ENCODE measurements at regions not wholly inside any gene's neighbourhood (a gene's known extent, or its start where the extent isn't known, plus 50 kb on each side); places are given as distances from the start of the nearest gene placed in this dataset.
"Not testable (repeated sequence)": the region's sequence is repeated elsewhere in the genome, so short reads cannot be mapped to it uniquely, and the experiment has no call there.

DNA sequence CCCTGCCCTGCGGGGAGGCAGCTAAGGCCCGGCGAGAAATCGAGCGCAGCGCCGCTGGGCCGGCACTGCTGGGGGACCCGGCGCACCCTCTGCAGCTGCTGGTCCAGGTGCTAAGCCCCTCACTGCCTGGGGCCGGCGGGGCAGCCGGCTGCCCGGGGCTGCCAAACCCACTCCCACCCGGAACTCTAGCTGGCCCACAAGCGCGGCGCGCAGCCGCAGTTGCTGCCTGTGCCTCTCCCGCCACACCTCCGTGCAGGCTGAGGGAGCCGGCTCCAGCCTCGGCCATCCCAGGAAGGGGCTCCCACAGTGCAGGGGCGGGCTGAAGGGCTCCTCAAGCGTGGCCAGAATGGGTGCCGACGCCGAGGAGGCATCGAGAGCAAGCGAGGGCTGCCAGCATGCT, 249.9 kb downstream of the FGF9 start:
- H3K9me3 ChIP-seq (replicated peaks); DNase-seq (ENCODE audit: low read depth in 1 of 2, low spot score in 2 of 2); H3K4me3 ChIP-seq; H3K27me3 ChIP-seq (replicated peaks); H3K27ac ChIP-seq; H3K36me3 ChIP-seq: not testable (repeated sequence)
- H3K4me1 ChIP-seq (replicated peaks), result peaks cover 22% of the 10 kb centered on the region

GRCh38 chr13:21924958-21925357, 254.1 kb downstream of the FGF9 start:
- Histone ChIP-seq H3K9me3 (replicated peaks) (no peaks in the 10 kb centered on the region), H3K36me3 (no peaks in the 10 kb centered on the region), H3K4me1 (replicated peaks) (peaks cover 12% of the 10 kb centered on the region; the same call in 1 of the 2 replicates), H3K4me3 (no peak overlapping the region), H3K27me3 (replicated peaks) (no peaks in the 10 kb centered on the region), H3K27ac (no peak overlapping the region)
- DNase-seq (ENCODE audit: low read depth in 1 of 2, low spot score in 2 of 2), result no peak

- Histone ChIP-seq H3K4me1 (replicated peaks) (peaks cover 12% of the 10 kb centered on the region; the same call in 1 of the 2 replicates), H3K27ac (no peak overlapping the region), H3K27me3 (replicated peaks) (no peaks in the 10 kb centered on the region), H3K9me3 (replicated peaks) (no peaks in the 10 kb centered on the region), H3K36me3 (no peaks in the 10 kb centered on the region), H3K4me3 (no peak overlapping the region)
- DNase-seq (ENCODE audit: low read depth in 1 of 2, low spot score in 2 of 2), result no peak
These were observed 254.8 kb downstream of the FGF9 start for GRCh38 chr13:21925720-21926119.

- DNase-seq (ENCODE audit: low read depth in 1 of 2, low spot score in 2 of 2), result no peak
- no peaks in the 10 kb centered on the region for H3K4me1 ChIP-seq (replicated peaks)
- no peak overlapping the region for H3K27ac ChIP-seq
- H3K36me3 ChIP-seq, result no peaks in the 10 kb centered on the region
- H3K4me3 ChIP-seq, result no peak overlapping the region
- no peaks in the 10 kb centered on the region for H3K9me3 ChIP-seq (replicated peaks)
- H3K27me3 ChIP-seq (replicated peaks), result no peaks in the 10 kb centered on the region
These were observed 258.5 kb downstream of the FGF9 start for GRCh38 chr13:21929400-21929799.

DNA sequence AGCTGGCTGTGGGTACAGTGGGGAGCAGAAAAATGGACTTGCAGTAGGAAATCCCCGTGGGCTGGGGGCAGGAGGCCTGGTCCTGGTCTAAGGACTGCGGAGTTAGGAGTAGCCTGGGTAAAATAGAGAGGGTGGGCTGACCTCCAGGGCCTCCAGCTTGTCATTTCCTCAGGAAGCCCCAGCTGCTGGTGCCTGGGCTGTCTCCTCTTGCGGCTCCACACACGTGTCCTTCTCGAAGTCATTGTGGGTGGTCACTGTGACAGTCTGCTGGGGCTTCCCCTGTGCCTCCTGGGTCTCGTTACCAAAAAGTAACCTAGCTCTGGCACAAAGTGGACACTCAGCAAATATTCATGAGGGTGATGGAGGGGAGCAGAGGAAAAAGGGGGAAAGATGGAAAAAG, 259.7 kb downstream of the FGF9 start:
- Histone ChIP-seq H3K36me3 (no peaks in the 10 kb centered on the region), H3K4me1 (replicated peaks) (no peaks in the 10 kb centered on the region), H3K27ac (no peak overlapping the region), H3K27me3 (replicated peaks) (no peaks in the 10 kb centered on the region), H3K4me3 (no peak overlapping the region), H3K9me3 (replicated peaks) (no peaks in the 10 kb centered on the region)
- no peak for DNase-seq (ENCODE audit: low read depth in 1 of 2, low spot score in 2 of 2)

GRCh38 chr13:21932578-21932977, 261.7 kb downstream of the FGF9 start:
- no peak overlapping the region for H3K27ac ChIP-seq
- H3K36me3 ChIP-seq, result no peaks in the 10 kb centered on the region
- no peaks in the 10 kb centered on the region for H3K4me1 ChIP-seq (replicated peaks)
- H3K27me3 ChIP-seq (replicated peaks), result no peaks in the 10 kb centered on the region
- no peak overlapping the region for H3K4me3 ChIP-seq
- DNase-seq (ENCODE audit: low read depth in 1 of 2, low spot score in 2 of 2), result no peak
- H3K9me3 ChIP-seq (replicated peaks), result no peaks in the 10 kb centered on the region

- no peak for DNase-seq (ENCODE audit: low read depth in 1 of 2, low spot score in 2 of 2)
- Histone ChIP-seq H3K4me1 (replicated peaks) (no peaks in the 10 kb centered on the region), H3K27ac (no peak overlapping the region), H3K27me3 (replicated peaks) (no peaks in the 10 kb centered on the region), H3K9me3 (replicated peaks) (no peaks in the 10 kb centered on the region), H3K36me3 (no peaks in the 10 kb centered on the region), H3K4me3 (no peak overlapping the region)
These were observed 262.1 kb downstream of the FGF9 start for GRCh38 chr13:21932996-21933395.

- Histone ChIP-seq H3K4me1 (replicated peaks) (no peaks in the 10 kb centered on the region), H3K27me3 (replicated peaks) (no peaks in the 10 kb centered on the region), H3K36me3 (no peaks in the 10 kb centered on the region), H3K27ac (no peak overlapping the region), H3K4me3 (no peak overlapping the region), H3K9me3 (replicated peaks) (no peaks in the 10 kb centered on the region)
- DNase-seq (ENCODE audit: low read depth in 1 of 2, low spot score in 2 of 2), result no peak
These were observed 263.4 kb downstream of the FGF9 start for GRCh38 chr13:21934284-21934683.

DNA sequence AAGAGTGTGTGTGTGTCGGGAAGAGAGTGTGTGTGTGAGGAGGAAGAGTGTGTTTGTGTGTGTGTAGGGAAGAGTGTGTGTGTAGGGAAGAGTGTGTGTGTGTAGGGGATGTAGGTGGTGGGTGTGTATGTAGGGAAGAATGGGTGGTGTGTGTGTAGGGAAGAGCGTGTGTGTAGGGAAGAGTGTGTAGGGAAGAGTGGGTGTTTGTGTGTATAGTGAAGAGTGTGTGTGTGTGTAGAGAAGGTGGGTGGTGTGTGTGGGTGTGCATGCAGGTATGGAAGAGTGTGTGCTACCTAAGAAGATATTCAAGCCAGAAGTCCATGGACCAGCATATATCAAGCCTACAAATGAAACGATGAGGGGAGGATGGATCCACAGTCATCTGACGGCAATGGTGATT, 265.8 kb downstream of the FGF9 start:
- Histone ChIP-seq H3K27ac (no peak overlapping the region), H3K9me3 (replicated peaks) (no peaks in the 10 kb centered on the region), H3K36me3 (no peaks in the 10 kb centered on the region), H3K27me3 (replicated peaks) (no peaks in the 10 kb centered on the region), H3K4me1 (replicated peaks) (no peaks in the 10 kb centered on the region), H3K4me3 (no peak overlapping the region)
- DNase-seq (ENCODE audit: low read depth in 1 of 2, low spot score in 2 of 2), result no peak

DNA sequence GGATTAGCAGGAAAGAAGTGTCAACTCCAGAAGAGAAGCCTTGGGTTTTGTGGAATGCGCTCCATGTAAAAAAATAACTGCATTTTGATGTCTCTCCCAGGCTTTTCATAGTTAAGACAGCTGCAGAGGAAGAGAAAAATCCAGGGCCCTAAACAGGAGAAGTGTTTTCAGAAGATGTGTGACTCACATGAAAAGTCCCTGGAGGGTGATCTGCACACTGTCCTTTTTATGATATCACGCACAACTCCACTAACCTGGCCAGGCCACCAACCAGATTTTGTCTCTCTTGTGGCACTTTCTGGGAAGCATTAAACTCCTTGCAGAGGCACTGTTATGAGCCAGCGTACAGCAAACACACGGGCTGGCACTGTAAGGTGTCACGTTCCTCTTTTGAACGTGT, 267.3 kb downstream of the FGF9 start:
- DNase-seq (ENCODE audit: low read depth in 1 of 2, low spot score in 2 of 2), result no peak
- H3K9me3 ChIP-seq (replicated peaks), result no peaks in the 10 kb centered on the region
- no peak overlapping the region for H3K27ac ChIP-seq
- H3K4me1 ChIP-seq (replicated peaks), result no peaks in the 10 kb centered on the region
- H3K27me3 ChIP-seq (replicated peaks), result no peaks in the 10 kb centered on the region
- no peak overlapping the region for H3K4me3 ChIP-seq
- no peaks in the 10 kb centered on the region for H3K36me3 ChIP-seq

DNA sequence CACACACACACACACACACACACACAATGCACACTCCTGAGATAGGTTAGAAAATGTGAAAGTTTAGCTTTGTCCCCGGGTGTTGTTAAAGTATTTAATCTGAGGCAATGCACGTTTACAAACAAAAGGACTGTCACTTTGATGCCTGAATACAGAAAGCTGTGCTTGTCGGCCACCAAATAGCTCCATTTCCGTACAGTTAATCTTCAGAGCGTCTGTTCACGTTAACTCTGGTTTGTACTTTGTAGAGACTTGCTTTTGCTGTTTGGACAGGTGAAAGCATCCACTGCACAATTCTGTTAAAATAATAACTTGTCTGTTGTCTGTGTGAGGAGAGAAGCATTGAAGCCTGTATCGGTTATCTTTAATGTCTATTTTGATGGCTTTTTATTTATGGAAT, 267.8 kb downstream of the FGF9 start:
- no peak overlapping the region for H3K4me3 ChIP-seq
- no peaks in the 10 kb centered on the region for H3K27me3 ChIP-seq (replicated peaks)
- DNase-seq (ENCODE audit: low read depth in 1 of 2, low spot score in 2 of 2), result no peak
- no peaks in the 10 kb centered on the region for H3K9me3 ChIP-seq (replicated peaks)
- no peaks in the 10 kb centered on the region for H3K4me1 ChIP-seq (replicated peaks)
- no peaks in the 10 kb centered on the region for H3K36me3 ChIP-seq
- no peak overlapping the region for H3K27ac ChIP-seq

- H3K27ac ChIP-seq, result no peak overlapping the region
- no peaks in the 10 kb centered on the region for H3K27me3 ChIP-seq (replicated peaks)
- no peak for DNase-seq (ENCODE audit: low read depth in 1 of 2, low spot score in 2 of 2)
- H3K4me1 ChIP-seq (replicated peaks), result no peaks in the 10 kb centered on the region
- H3K36me3 ChIP-seq, result no peaks in the 10 kb centered on the region
- no peak overlapping the region for H3K4me3 ChIP-seq
- H3K9me3 ChIP-seq (replicated peaks), result no peaks in the 10 kb centered on the region
These were observed 271.2 kb downstream of the FGF9 start for GRCh38 chr13:21942061-21942460.

DNA sequence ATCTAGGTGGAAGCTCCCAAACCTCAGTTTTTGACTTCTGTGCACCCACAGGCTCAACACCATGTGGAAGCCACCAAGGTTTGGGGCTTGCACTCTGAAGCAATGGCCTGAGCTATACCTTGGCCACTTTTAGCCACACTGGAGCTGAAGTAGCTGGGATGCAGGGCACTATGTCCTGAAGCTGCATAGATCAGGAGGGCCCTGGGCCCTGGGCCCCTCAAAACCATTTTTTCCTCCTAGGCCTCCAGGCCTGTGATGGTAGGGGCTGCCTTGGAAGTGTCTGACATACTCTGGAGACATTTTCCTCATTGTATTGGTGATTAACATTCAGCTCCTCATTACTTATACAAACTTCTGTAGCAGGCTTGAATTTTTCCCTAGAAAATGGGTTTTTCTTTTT, 273.7 kb downstream of the FGF9 start:
- Histone ChIP-seq H3K36me3 (no peaks in the 10 kb centered on the region), H3K27me3 (replicated peaks) (no peaks in the 10 kb centered on the region), H3K4me3 (no peak overlapping the region), H3K9me3 (replicated peaks) (no peaks in the 10 kb centered on the region), H3K4me1 (replicated peaks) (no peaks in the 10 kb centered on the region), H3K27ac (no peak overlapping the region)
- DNase-seq (ENCODE audit: low read depth in 1 of 2, low spot score in 2 of 2), result no peak

GRCh38 chr13:21945195-21945594, 274.3 kb downstream of the FGF9 start:
- H3K27me3 ChIP-seq (replicated peaks), result no peaks in the 10 kb centered on the region

DNA sequence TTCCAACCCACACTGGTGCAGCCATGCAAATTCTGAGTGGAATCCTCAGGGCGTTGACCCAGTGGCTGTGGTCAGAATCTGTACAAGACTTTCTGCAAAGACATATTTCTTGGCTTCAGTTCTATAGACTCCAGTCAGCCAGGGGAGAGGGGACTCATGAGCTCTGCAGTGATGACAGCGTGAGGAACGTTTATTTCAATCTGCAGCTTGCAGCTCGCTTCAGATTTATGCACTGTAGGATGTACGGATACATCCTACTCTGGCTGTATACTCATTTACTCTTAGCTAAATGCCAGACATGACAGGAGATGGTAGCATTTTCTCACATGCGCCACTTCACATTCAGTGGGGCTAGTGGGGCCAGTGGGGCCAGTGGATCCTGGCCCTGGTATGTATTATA, 276.1 kb downstream of the FGF9 start:
- DNase-seq (ENCODE audit: low read depth in 1 of 2, low spot score in 2 of 2), result no peak
- Histone ChIP-seq H3K4me1 (replicated peaks) (no peaks in the 10 kb centered on the region), H3K36me3 (no peaks in the 10 kb centered on the region), H3K27ac (no peak overlapping the region), H3K9me3 (replicated peaks) (no peaks in the 10 kb centered on the region), H3K4me3 (no peak overlapping the region), H3K27me3 (replicated peaks) (no peaks in the 10 kb centered on the region)

More at GRCh38 chr13:21945195-21945594, 274.3 kb downstream of the FGF9 start:
- no peak overlapping the region for H3K4me3 ChIP-seq
- DNase-seq (ENCODE audit: low read depth in 1 of 2, low spot score in 2 of 2), result no peak
- H3K27ac ChIP-seq, result no peak overlapping the region
- H3K36me3 ChIP-seq, result no peaks in the 10 kb centered on the region
- H3K4me1 ChIP-seq (replicated peaks), result no peaks in the 10 kb centered on the region
- H3K9me3 ChIP-seq (replicated peaks), result no peaks in the 10 kb centered on the region
